ENCODE measurements at regions not wholly inside any gene's neighbourhood (a gene's known extent, or its start where the extent isn't known, plus 50 kb on each side); places are given as distances from the start of the nearest gene placed in this dataset.
"Not testable (repeated sequence)": the region's sequence is repeated elsewhere in the genome, so short reads cannot be mapped to it uniquely, and the experiment has no call there.

- not testable (repeated sequence) for TF ChIP-seq HDAC6 (IDR thresholded peaks at IDR 0.05; ENCODE audit: low read depth, low read length); RXRA (IDR thresholded peaks at IDR 0.05; ENCODE audit: insufficient read depth, low read depth, low read length); POLR2A (IDR thresholded peaks at IDR 0.05; ENCODE audit: control extremely low read depth in 1 of 2, low read depth in 2 of 2, low read length in 2 of 2); CTCF (IDR thresholded peaks at IDR 0.05; ENCODE audit: control extremely low read depth in 1 of 3, insufficient read depth in 1 of 3, low read depth in 1 of 3, low read length in 3 of 3); MAX (IDR thresholded peaks at IDR 0.05); ZNF274 (IDR thresholded peaks at IDR 0.05; ENCODE audit: borderline replicate concordance, extremely low read depth, low read length); HDAC2 (IDR thresholded peaks at IDR 0.05; ENCODE audit: borderline replicate concordance in 1 of 2, low read depth in 2 of 2, low read length in 2 of 2); EP300 (IDR thresholded peaks at IDR 0.05; ENCODE audit: borderline replicate concordance in 1 of 2, low read depth in 2 of 2, low read length in 2 of 2); SIN3A (conservative IDR thresholded peaks at IDR 0.05 in 1 of 2, IDR thresholded peaks at IDR 0.05 in 1 of 2; ENCODE audit: low read depth in 1 of 2, low read length in 2 of 2); SP1 (IDR thresholded peaks at IDR 0.05; ENCODE audit: low read depth, low read length); GABPA (IDR thresholded peaks at IDR 0.05; ENCODE audit: borderline replicate concordance, insufficient read depth, low read length); POLR2AphosphoS5 (IDR thresholded peaks at IDR 0.05; ENCODE audit: low read depth, low read length); TEAD4 (IDR thresholded peaks at IDR 0.05; ENCODE audit: low read depth, low read length); EZH2 (IDR thresholded peaks at IDR 0.05; ENCODE audit: low read depth, low read length, severe bottlenecking)
Measured at GRCh38 chrX:53757181-53757580, 70.7 kb upstream of the HUWE1 start.

Data from H1 (cell line).